ENCODE measurements at regions not wholly inside any gene's neighbourhood (a gene's known extent, or its start where the extent isn't known, plus 50 kb on each side); places are given as distances from the start of the nearest gene placed in this dataset.

DNA sequence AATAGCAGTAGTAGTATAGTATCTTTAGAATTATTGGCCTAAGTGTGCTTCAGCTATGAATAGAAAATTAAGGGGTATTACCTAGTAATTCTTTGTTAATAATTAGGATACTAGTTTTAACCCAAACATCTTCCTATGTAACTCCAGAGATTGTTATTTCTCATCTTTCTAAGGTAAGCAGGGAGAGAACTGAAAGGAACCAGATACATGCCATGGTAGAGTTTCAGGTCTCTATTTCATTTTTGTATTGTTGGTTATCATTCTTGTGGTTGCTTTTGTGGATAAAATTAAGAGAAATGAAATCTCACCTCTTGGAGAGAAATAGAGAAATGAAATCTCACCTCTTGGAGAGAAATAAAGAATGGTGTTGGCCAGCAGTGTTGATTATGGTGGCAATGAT lies 597.1 kb upstream of the CT83 start:
- intact Hi-C loops (cut with DNase I; ENCODE audit: low total_unique reads): no loop called here

DNA sequence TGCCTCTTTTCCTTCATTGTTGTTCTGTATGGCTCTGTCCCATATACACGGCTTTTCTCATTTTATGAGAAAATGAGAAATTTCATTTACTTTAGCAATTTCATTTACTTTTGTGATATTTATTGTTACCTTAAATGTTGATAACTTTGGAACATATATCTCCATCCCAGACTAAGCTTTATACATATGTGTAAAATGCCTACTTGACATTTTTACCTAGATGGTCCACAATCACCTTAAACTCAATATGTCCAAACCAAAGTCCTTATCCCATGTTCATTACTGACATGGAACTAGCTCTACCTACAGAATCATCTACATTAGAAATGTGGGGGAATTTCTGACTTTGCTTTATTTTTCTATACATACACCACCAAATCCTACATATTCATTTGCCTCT lies 590.5 kb upstream of the CT83 start:
- 90 to 96% methylated on average over 1 of the region's 1 CpG for WGBS, 2 donors
- no peak overlapping the region for H3K4me3 ChIP-seq (ENCODE audit: low read depth, poor library complexity, severe bottlenecking)
- DNase-seq (ENCODE audit: low spot score in 2 of 2): no peak
- intact Hi-C loops (cut with DNase I; ENCODE audit: low total_unique reads): no loop called here
- no peak for TF ChIP-seq POLR2A (IDR thresholded peaks at IDR 0.05)
- TF ChIP-seq, protein P1, sequence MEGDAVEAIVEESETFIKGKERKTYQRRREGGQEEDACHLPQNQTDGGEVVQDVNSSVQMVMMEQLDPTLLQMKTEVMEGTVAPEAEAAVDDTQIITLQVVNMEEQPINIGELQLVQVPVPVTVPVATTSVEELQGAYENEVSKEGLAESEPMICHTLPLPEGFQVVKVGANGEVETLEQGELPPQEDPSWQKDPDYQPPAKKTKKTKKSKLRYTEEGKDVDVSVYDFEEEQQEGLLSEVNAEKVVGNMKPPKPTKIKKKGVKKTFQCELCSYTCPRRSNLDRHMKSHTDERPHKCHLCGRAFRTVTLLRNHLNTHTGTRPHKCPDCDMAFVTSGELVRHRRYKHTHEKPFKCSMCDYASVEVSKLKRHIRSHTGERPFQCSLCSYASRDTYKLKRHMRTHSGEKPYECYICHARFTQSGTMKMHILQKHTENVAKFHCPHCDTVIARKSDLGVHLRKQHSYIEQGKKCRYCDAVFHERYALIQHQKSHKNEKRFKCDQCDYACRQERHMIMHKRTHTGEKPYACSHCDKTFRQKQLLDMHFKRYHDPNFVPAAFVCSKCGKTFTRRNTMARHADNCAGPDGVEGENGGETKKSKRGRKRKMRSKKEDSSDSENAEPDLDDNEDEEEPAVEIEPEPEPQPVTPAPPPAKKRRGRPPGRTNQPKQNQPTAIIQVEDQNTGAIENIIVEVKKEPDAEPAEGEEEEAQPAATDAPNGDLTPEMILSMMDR (IDR thresholded peaks at IDR 0.05): no peak

More for the DNA sequence above, 597.1 kb upstream of the CT83 start:
- no peak for DNase-seq (ENCODE audit: low spot score in 2 of 2)
- H3K4me3 ChIP-seq (ENCODE audit: low read depth, poor library complexity, severe bottlenecking): no peak overlapping the region
- no peak for TF ChIP-seq POLR2A (IDR thresholded peaks at IDR 0.05)
- TF ChIP-seq, protein P1 (IDR thresholded peaks at IDR 0.05): no peak

DNA sequence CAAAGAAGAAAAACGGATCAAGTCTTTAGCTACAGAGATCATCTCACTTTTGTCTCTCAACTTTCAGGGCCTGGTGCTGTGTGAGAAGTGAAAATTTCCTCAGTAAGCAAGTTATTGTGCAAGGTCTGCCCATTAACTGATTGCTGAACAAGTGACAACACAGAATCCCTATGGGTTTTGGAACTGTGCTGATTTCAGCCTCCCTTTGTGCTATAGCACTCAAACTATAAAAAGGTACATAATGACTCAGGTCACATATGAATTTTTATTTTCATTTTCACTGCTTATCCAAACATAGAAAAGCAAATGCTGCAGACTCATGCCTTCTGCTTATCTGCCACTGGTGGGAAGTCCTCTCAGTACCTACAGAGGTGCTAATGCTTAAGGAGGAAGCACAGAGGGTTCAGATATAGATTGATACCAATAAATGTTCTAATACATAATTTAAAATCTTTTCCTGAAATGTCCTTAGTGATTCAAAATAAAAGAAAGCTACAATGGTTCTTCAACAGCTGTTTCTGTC lies 576.2 kb upstream of the CT83 start:
- intact Hi-C loops (cut with DNase I; ENCODE audit: low total_unique reads): no loop called here
- no peak for DNase-seq (ENCODE audit: low spot score in 2 of 2)
- H3K4me3 ChIP-seq (ENCODE audit: low read depth, poor library complexity, severe bottlenecking): no peak overlapping the region
- no peak for TF ChIP-seq POLR2A (IDR thresholded peaks at IDR 0.05)
- TF ChIP-seq, protein P1 (IDR thresholded peaks at IDR 0.05): no peak
- WGBS, 2 donors: 38% methylated on average over 1 of the region's 1 CpG

GRCh38 chrX:117010243-117010642 lies 547.5 kb upstream of the CT83 start:
- intact Hi-C loops (cut with DNase I; ENCODE audit: low total_unique reads): no loop called here

DNA sequence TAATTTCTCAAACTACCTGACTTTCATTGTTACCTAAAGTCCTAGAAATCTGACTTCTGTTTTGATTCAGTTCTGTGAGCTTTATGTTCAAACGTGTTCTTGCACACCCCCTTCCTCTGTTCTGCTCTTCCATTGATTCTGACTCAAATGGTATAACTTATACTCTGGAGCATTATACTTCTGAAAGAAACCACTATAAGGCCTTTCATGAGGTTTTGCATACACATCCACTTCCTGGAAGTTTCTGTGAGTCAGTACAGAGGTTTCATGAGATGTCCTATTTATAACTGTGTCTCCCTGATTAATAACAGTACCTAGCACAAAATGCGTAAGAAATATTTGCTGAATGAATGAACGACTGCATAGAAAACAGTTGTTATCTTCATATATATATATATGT lies 540.2 kb upstream of the CT83 start:
- intact Hi-C loops (cut with DNase I; ENCODE audit: low total_unique reads): no loop called here
- no peak for TF ChIP-seq POLR2A (IDR thresholded peaks at IDR 0.05)
- TF ChIP-seq, protein P1 (IDR thresholded peaks at IDR 0.05): no peak
- H3K4me3 ChIP-seq (ENCODE audit: low read depth, poor library complexity, severe bottlenecking): no peak overlapping the region
- 45 to 51% methylated on average over 3 of the region's 3 CpGs for WGBS, 2 donors
- DNase-seq (ENCODE audit: low spot score in 2 of 2): no peak

More at GRCh38 chrX:117010243-117010642, 547.5 kb upstream of the CT83 start:
- no peak for TF ChIP-seq POLR2A (IDR thresholded peaks at IDR 0.05)
- TF ChIP-seq, protein P1 (IDR thresholded peaks at IDR 0.05): no peak
- H3K4me3 ChIP-seq (ENCODE audit: low read depth, poor library complexity, severe bottlenecking): no peak overlapping the region
- DNase-seq (ENCODE audit: low spot score in 2 of 2): no peak

DNA sequence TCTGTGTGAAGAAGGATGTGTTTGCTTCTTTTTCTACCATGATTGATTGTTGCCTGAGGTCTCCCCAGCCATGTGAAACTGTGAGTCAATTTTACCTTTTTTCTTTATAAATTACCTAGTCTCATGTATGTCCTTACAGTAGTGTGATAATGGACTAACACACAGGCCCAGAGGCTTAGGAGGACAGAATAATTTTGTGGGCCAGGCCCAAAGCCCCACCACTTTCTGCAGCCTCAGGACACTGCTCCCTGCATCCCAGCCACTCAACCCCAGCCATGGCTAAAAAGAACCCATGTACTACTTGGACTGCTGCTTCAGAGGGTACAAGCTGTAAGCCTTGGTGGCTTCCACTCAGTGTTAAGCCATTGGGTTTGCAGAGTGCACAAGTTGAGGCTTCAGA lies 512.7 kb upstream of the CT83 start:
- intact Hi-C loops (cut with DNase I; ENCODE audit: low total_unique reads): no loop called here
- no peak for DNase-seq (ENCODE audit: low spot score in 2 of 2)
- no peak overlapping the region for H3K4me3 ChIP-seq (ENCODE audit: low read depth, poor library complexity, severe bottlenecking)
- TF ChIP-seq, protein P1 (IDR thresholded peaks at IDR 0.05): no peak
- no peak for TF ChIP-seq POLR2A (IDR thresholded peaks at IDR 0.05)
